HEK293 (cell line): ENCODE measurements at regions not wholly inside any gene's neighbourhood (a gene's known extent, or its start where the extent isn't known, plus 50 kb on each side); places are given as distances from the start of the nearest gene placed in this dataset.

ENCODE experiments used
- GLIS1 ChIP-seq: fragments of 450-650 bp; formaldehyde crosslinking; IDR thresholded peaks from 2 replicates; pipeline ENCODE4 v1.5.1; 2016; ENCODE audit warnings: missing biosample characterization, missing genetic modification characterization
- ZNF335 ChIP-seq: fragments of 450-650 bp; formaldehyde crosslinking; conservative IDR thresholded peaks from 2 replicates; pipeline ENCODE4 v1.5.1; 2016; ENCODE audit warnings: missing biosample characterization, missing genetic modification characterization
- ZNF514 ChIP-seq: fragments of 450-650 bp; formaldehyde crosslinking; IDR thresholded peaks from 2 replicates; pipeline ENCODE4 v1.5.1; 2016; ENCODE audit warnings: missing biosample characterization, missing genetic modification characterization
- ZNF530 ChIP-seq: fragments of 450-650 bp; formaldehyde crosslinking; IDR thresholded peaks from 2 replicates; pipeline ENCODE4 v1.5.1; 2016; ENCODE audit warnings: low read depth, missing biosample characterization, missing genetic modification characterization
- ZNF660 ChIP-seq: fragments of 450-650 bp; IDR thresholded peaks from 2 replicates; pipeline ENCODE4 v1.5.1; 2018; ENCODE audit warnings: missing biosample characterization, mild to moderate bottlenecking, missing genetic modification characterization
- ZNF747 ChIP-seq: fragments of 450-650 bp; formaldehyde crosslinking; IDR thresholded peaks from 2 replicates; pipeline ENCODE4 v1.5.1; 2016; ENCODE audit warnings: missing biosample characterization, missing genetic modification characterization
- TF ChIP-seq, protein P1 (sequence below): fragments of 450-650 bp; formaldehyde crosslinking; IDR thresholded peaks from 2 replicates; pipeline ENCODE4 v1.5.1; 2016; ENCODE audit warnings: missing biosample characterization, missing genetic modification characterization
- TF ChIP-seq, protein P2 (sequence below): fragments of 450-650 bp; formaldehyde crosslinking; IDR thresholded peaks from 2 replicates; pipeline ENCODE4 v1.5.1; 2016; ENCODE audit warnings: missing biosample characterization, missing genetic modification characterization, low read depth
- TF ChIP-seq, protein P3 (sequence below): fragments of 450-650 bp; formaldehyde crosslinking; IDR thresholded peaks from 2 replicates; pipeline ENCODE4 v1.5.1; 2016; ENCODE audit warnings: missing biosample characterization, missing genetic modification characterization
- TF ChIP-seq, protein P4 (sequence below): fragments of 450-650 bp; formaldehyde crosslinking; IDR thresholded peaks from 2 replicates; pipeline ENCODE4 v1.5.1; 2016; ENCODE audit warnings: missing biosample characterization, missing genetic modification characterization

DNA sequence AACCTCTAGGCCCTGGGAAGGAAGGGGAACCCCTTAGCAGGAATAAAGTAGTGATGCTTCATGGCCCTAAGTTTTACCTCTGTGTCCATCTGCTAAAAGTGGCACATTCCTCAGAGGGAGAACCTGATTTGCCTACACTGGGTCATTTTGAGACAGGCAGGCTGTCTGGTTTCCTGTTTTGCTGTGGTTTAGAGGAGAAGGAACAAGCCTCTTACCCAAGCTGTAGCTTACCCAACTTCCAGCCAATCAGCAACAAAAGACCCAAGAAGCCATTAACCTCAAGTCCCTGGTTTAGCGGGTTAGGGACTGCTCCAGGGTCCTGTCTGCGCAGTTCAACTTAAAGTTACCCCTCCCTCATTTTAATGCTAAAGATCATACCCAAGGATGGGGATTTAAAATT, 411.0 kb downstream of the MAT2B start:
- TF ChIP-seq, protein P1, sequence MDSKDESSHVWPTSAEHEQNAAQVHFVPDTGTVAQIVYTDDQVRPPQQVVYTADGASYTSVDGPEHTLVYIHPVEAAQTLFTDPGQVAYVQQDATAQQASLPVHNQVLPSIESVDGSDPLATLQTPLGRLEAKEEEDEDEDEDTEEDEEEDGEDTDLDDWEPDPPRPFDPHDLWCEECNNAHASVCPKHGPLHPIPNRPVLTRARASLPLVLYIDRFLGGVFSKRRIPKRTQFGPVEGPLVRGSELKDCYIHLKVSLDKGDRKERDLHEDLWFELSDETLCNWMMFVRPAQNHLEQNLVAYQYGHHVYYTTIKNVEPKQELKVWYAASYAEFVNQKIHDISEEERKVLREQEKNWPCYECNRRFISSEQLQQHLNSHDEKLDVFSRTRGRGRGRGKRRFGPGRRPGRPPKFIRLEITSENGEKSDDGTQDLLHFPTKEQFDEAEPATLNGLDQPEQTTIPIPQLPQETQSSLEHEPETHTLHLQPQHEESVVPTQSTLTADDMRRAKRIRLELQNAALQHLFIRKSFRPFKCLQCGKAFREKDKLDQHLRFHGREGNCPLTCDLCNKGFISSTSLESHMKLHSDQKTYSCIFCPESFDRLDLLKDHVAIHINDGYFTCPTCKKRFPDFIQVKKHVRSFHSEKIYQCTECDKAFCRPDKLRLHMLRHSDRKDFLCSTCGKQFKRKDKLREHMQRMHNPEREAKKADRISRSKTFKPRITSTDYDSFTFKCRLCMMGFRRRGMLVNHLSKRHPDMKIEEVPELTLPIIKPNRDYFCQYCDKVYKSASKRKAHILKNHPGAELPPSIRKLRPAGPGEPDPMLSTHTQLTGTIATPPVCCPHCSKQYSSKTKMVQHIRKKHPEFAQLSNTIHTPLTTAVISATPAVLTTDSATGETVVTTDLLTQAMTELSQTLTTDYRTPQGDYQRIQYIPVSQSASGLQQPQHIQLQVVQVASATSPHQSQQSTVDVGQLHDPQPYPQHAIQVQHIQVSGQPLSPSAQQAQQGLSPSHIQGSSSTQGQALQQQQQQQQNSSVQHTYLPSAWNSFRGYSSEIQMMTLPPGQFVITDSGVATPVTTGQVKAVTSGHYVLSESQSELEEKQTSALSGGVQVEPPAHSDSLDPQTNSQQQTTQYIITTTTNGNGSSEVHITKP (tag by site-specific recombination) = no peak
- TF ChIP-seq, protein P2, sequence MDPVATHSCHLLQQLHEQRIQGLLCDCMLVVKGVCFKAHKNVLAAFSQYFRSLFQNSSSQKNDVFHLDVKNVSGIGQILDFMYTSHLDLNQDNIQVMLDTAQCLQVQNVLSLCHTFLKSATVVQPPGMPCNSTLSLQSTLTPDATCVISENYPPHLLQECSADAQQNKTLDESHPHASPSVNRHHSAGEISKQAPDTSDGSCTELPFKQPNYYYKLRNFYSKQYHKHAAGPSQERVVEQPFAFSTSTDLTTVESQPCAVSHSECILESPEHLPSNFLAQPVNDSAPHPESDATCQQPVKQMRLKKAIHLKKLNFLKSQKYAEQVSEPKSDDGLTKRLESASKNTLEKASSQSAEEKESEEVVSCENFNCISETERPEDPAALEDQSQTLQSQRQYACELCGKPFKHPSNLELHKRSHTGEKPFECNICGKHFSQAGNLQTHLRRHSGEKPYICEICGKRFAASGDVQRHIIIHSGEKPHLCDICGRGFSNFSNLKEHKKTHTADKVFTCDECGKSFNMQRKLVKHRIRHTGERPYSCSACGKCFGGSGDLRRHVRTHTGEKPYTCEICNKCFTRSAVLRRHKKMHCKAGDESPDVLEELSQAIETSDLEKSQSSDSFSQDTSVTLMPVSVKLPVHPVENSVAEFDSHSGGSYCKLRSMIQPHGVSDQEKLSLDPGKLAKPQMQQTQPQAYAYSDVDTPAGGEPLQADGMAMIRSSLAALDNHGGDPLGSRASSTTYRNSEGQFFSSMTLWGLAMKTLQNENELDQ (tag by site-specific recombination) = no peak
- TF ChIP-seq ZNF514 (tag by site-specific recombination) (no peak), ZNF747 (tag by site-specific recombination) (no peak), ZNF335 (tag by site-specific recombination) (no peak), ZNF530 (tag by site-specific recombination) (no peak), ZNF660 (tag by site-specific recombination) (no peak), GLIS1 (no peak)
- TF ChIP-seq, protein P3, sequence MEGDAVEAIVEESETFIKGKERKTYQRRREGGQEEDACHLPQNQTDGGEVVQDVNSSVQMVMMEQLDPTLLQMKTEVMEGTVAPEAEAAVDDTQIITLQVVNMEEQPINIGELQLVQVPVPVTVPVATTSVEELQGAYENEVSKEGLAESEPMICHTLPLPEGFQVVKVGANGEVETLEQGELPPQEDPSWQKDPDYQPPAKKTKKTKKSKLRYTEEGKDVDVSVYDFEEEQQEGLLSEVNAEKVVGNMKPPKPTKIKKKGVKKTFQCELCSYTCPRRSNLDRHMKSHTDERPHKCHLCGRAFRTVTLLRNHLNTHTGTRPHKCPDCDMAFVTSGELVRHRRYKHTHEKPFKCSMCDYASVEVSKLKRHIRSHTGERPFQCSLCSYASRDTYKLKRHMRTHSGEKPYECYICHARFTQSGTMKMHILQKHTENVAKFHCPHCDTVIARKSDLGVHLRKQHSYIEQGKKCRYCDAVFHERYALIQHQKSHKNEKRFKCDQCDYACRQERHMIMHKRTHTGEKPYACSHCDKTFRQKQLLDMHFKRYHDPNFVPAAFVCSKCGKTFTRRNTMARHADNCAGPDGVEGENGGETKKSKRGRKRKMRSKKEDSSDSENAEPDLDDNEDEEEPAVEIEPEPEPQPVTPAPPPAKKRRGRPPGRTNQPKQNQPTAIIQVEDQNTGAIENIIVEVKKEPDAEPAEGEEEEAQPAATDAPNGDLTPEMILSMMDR (tag by site-specific recombination) = no peak
- TF ChIP-seq, protein P4, sequence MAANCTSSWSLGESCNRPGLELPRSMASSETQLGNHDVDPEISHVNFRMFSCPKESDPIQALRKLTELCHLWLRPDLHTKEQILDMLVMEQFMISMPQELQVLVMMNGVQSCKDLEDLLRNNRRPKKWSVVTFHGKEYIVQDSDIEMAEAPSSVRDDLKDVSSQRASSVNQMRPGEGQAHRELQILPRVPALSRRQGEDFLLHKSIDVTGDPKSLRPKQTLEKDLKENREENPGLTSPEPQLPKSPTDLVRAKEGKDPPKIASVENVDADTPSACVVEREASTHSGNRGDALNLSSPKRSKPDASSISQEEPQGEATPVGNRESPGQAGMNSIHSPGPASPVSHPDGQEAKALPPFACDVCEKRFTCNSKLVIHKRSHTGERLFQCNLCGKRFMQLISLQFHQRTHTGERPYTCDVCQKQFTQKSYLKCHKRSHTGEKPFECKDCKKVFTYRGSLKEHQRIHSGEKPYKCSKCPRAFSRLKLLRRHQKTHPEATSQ = no peak
